ENCODE measurements at regions not wholly inside any gene's neighbourhood (a gene's known extent, or its start where the extent isn't known, plus 50 kb on each side); places are given as distances from the start of the nearest gene placed in this dataset.

- no peak for TF ChIP-seq CTCF (conservative IDR thresholded peaks at IDR 0.05; ENCODE audit: low read length)
- no peak for TF ChIP-seq EZH2phosphoT487 (IDR thresholded peaks at IDR 0.05; ENCODE audit: borderline replicate concordance)
These were observed 89.3 kb upstream of the RAP1B start for GRCh38 chr12:68521321-68521839.

Data from Loucy (cell line).